SK-N-SH (cell line): ENCODE measurements at regions not wholly inside any gene's neighbourhood (a gene's known extent, or its start where the extent isn't known, plus 50 kb on each side); places are given as distances from the start of the nearest gene placed in this dataset.

Source experiments
- CTCF ChIA-PET: fragments of 300-600, 350-600 bp; formaldehyde crosslinking; extraction: SDS; loops from one replicate; lab custom pipeline; 2021; lab: Yijun Ruan, JAX
- POLR2A ChIA-PET: fragments of 350-600 bp; sonication (Branson Sonifier 250); formaldehyde crosslinking; extraction: SDS; loops from one replicate; lab custom pipeline; 2020; ENCODE audit warnings: antibody characterized with exemption, inconsistent platforms; lab: Yijun Ruan, JAX
- DNase-seq: peaks from one replicate; pipeline ENCODE4 v3.0.0; 2012
- H2AFZ ChIP-seq: fragments of 200-600 bp; sonication (generic); 2 replicates; pipeline ENCODE4 v1.8.1; 2016; ENCODE audit warnings: antibody characterized with exemption, mild to moderate bottlenecking, low read depth
- H3F3A ChIP-seq: fragments of 200-600 bp; sonication (generic); replicated peaks from 2 replicates; pipeline ENCODE3; 2016; ENCODE audit warnings: antibody characterized with exemption, mild to moderate bottlenecking; ENCODE audit not compliant: insufficient read depth
- H3K27ac ChIP-seq, 2 experiments: fragments of 200-500 bp in 1 of 2; fragments of 200-600 bp in 1 of 2; sonication (Bioruptor generic) in 1 of 2; sonication (generic), shearing (Covaris generic) in 1 of 2; 2 replicates each; pipeline versions ENCODE4 v1.5.1 to v1.6.1; 2014 to 2016; ENCODE audit warnings: low read depth in 2 of 2, inconsistent platforms in 1 of 2, low read length in 1 of 2, mild to moderate bottlenecking in 1 of 2, mixed read lengths in 1 of 2
- H3K27me3 ChIP-seq: fragments of 200-600 bp; sonication (generic), shearing (Covaris generic); 2 replicates; pipeline ENCODE4 v1.6.1; 2016; ENCODE audit warnings: mixed run types; ENCODE audit not compliant: insufficient read depth
- H3K36me3 ChIP-seq, 2 experiments: fragments of 200-500 bp in 1 of 2; fragments of 200-600 bp in 1 of 2; sonication (Bioruptor generic) in 1 of 2; sonication (generic) in 1 of 2; replicated peaks in 1 of 2; 2 replicates each; pipeline versions ENCODE3 to v1.5.1; 2014 to 2016; ENCODE audit warnings: low read length in 1 of 2, mild to moderate bottlenecking in 1 of 2; ENCODE audit not compliant: insufficient read depth in 2 of 2, control insufficient read depth in 1 of 2
- H3K4me1 ChIP-seq, 2 experiments: fragments of 200-500 bp in 1 of 2; fragments of 200-600 bp in 1 of 2; sonication (Bioruptor generic) in 1 of 2; sonication (generic), shearing (Covaris generic) in 1 of 2; 2 replicates each; pipeline versions ENCODE4 v1.5.1 to v1.6.1; 2014 to 2016; ENCODE audit warnings: low read depth in 1 of 2, low read length in 1 of 2, mixed run types in 1 of 2; ENCODE audit not compliant: insufficient read depth in 2 of 2, control insufficient read depth in 1 of 2
- H3K4me2 ChIP-seq: fragments of 200-600 bp; sonication (generic), shearing (Covaris generic); 2 replicates; pipeline ENCODE4 v1.6.1; 2017; ENCODE audit warnings: mixed run types
- H3K4me3 ChIP-seq, 2 experiments: fragments of 200-500 bp in 1 of 2; fragments of 200-600 bp in 1 of 2; sonication (Bioruptor generic) in 1 of 2; sonication (generic), shearing (Covaris generic) in 1 of 2; 2 replicates each; pipeline versions ENCODE4 v1.5.1 to v1.8.1; 2014 to 2016; ENCODE audit warnings: low read depth in 2 of 2, inconsistent platforms in 1 of 2, low read length in 1 of 2, mild to moderate bottlenecking in 1 of 2, mixed read lengths in 1 of 2, moderate library complexity in 1 of 2
- H3K79me2 ChIP-seq: fragments of 200-600 bp; sonication (generic); 2 replicates; pipeline ENCODE4 v1.8.1; 2017; ENCODE audit warnings: mild to moderate bottlenecking; ENCODE audit not compliant: insufficient read depth
- H3K9ac ChIP-seq: fragments of 200-600 bp; sonication (generic); 2 replicates; pipeline ENCODE4 v1.6.1; 2017; ENCODE audit warnings: mixed run types
- H3K9me2 ChIP-seq: fragments of 200-600 bp; sonication (generic); 2 replicates; pipeline ENCODE4 v1.6.1; 2017; ENCODE audit warnings: mixed run types
- H3K9me3 ChIP-seq: fragments of 200-600 bp; sonication (generic); 2 replicates; pipeline ENCODE4 v1.6.1; 2017; ENCODE audit warnings: mixed run types, mild to moderate bottlenecking, moderate library complexity
- H4K20me1 ChIP-seq: fragments of 200-600 bp; sonication (generic); 2 replicates; pipeline ENCODE4 v1.6.1; 2017; ENCODE audit warnings: mild to moderate bottlenecking, mixed run types; ENCODE audit not compliant: insufficient read depth
- EP300 ChIP-seq, 2 experiments: IDR thresholded peaks; 2 replicates each; pipeline versions ENCODE4 v1.4.0 to v1.6.1; 2012; ENCODE audit warnings: borderline replicate concordance in 1 of 2, low read depth in 1 of 2, low read length in 1 of 2
- FOSL2 ChIP-seq: IDR thresholded peaks from 2 replicates; pipeline ENCODE4 v1.4.0; 2012; ENCODE audit warnings: low read depth, mild to moderate bottlenecking, moderate library complexity, borderline replicate concordance
- JUND ChIP-seq: IDR thresholded peaks from 2 replicates; pipeline ENCODE4 v1.4.0; 2012
- POLR2AphosphoS5 ChIP-seq: IDR thresholded peaks from 2 replicates; pipeline ENCODE4 v1.6.1; 2012; ENCODE audit warnings: low read depth, low read length
- RAD21 ChIP-seq: IDR thresholded peaks from 2 replicates; pipeline ENCODE4 v1.6.1; 2012; ENCODE audit warnings: mild to moderate bottlenecking, low read length
- RCOR1 ChIP-seq: fragments of 150-350 bp; IDR thresholded peaks from 2 replicates; pipeline ENCODE4 v1.6.1; 2017; ENCODE audit warnings: antibody characterized with exemption, low read length
- SMC3 ChIP-seq: IDR thresholded peaks from 2 replicates; pipeline ENCODE4 v1.6.1; 2012; ENCODE audit warnings: low read depth, low read length, improper control_type of control experiment
- TCF12 ChIP-seq: IDR thresholded peaks from 2 replicates; pipeline ENCODE4 v1.4.0; 2012
- WGBS: methylation state at CpG from one replicate; pipeline ENCODE4 v1.1.6; 2017; ENCODE audit warnings: low lambda C conversion rate; 5-methylcytosine and 5-hydroxymethylcytosine counted together

- H3K4me3 ChIP-seq = no peak overlapping the region
- H3K4me1 ChIP-seq = peaks cover 0 to 18% of the 10 kb centered on the region in 2 experiments; a peak in 1 of 4 replicates
- H3F3A ChIP-seq = peaks cover 32% of the 10 kb centered on the region
- POLR2A ChIA-PET = no interaction called here
- peaks cover 0 to 31% of the 10 kb centered on the region in 2 experiments for H3K36me3 ChIP-seq
- no peak overlapping the region for H3K4me2 ChIP-seq
- peaks cover 99% of the 10 kb centered on the region for H3K79me2 ChIP-seq
- 98% methylated on average over 5 of the region's 5 CpGs for WGBS
- DNase-seq = no peak
- CTCF ChIA-PET = no interaction called here
- no peak overlapping the region for H3K9ac ChIP-seq
- 0 out of 2 replicates have a peak, but pooled peaks have one; percentile 9 for TF ChIP-seq POLR2AphosphoS5
- no peak for TF ChIP-seq RAD21
- TF ChIP-seq JUND = no peak
- H3K9me3 ChIP-seq = no peaks in the 10 kb centered on the region
- no peaks in the 10 kb centered on the region for H3K27me3 ChIP-seq
- no peak overlapping the region for H2AFZ ChIP-seq
- H3K27ac ChIP-seq = no peak overlapping the region
- peaks cover 91% of the 10 kb centered on the region for H4K20me1 ChIP-seq
- no peaks in the 10 kb centered on the region for H3K9me2 ChIP-seq
Measured at GRCh38 chr9:110064803-110065202, 143.2 kb downstream of the C9orf152 start.

- DNase-seq = no peak
- no peaks in the 10 kb centered on the region for H3K9me3 ChIP-seq
- no peak overlapping the region for H3K9ac ChIP-seq
- ChIA-PET POLR2A (no interaction called here), CTCF (no interaction called here)
- peaks cover 99% of the 10 kb centered on the region for H3K79me2 ChIP-seq
- TF ChIP-seq RCOR1 (no peak), JUND (no peak), SMC3 (no peak), FOSL2 (no peak)
- WGBS = 98% methylated on average over 2 of the region's 2 CpGs
- peaks cover 88% of the 10 kb centered on the region for H4K20me1 ChIP-seq
- no peaks in the 10 kb centered on the region for H3K9me2 ChIP-seq
- peaks cover 0 to 31% of the 10 kb centered on the region in 2 experiments for H3K36me3 ChIP-seq
- H3F3A ChIP-seq = peaks cover 39% of the 10 kb centered on the region
- H3K4me1 ChIP-seq = peaks cover 0 to 18% of the 10 kb centered on the region in 2 experiments; a peak in 2 of 4 replicates
- no peaks in the 10 kb centered on the region for H3K27me3 ChIP-seq
- no peak overlapping the region for H2AFZ ChIP-seq
- H3K4me2 ChIP-seq = no peak overlapping the region
- H3K4me3 ChIP-seq = no peak overlapping the region
- H3K27ac ChIP-seq = peak overlapping the region in 1 of 2 experiments; percentile 96; a peak in 1 of 4 replicates
Measured at GRCh38 chr9:110065532-110065931, 142.4 kb downstream of the C9orf152 start.

- H3K4me1 ChIP-seq = peaks cover 0 to 18% of the 10 kb centered on the region in 2 experiments; a peak in 2 of 4 replicates
- DNase-seq = no peak
- H2AFZ ChIP-seq = no peak overlapping the region
- H3F3A ChIP-seq = peaks cover 40% of the 10 kb centered on the region
- TF ChIP-seq FOSL2 (0 out of 2 replicates have a peak, but pooled peaks have one; percentile 4), TCF12 (0 out of 2 replicates have a peak, but pooled peaks have one; percentile 15), EP300 (IDR thresholded peaks at IDR 0.05; ENCODE audit: borderline replicate concordance in 1 of 2, low read depth in 1 of 2, low read length in 1 of 2) (no peak)
- no peaks in the 10 kb centered on the region for H3K27me3 ChIP-seq
- no peaks in the 10 kb centered on the region for H3K9me3 ChIP-seq
- no peak overlapping the region for H3K9ac ChIP-seq
- no peak overlapping the region for H3K4me3 ChIP-seq
- peaks cover 90% of the 10 kb centered on the region for H4K20me1 ChIP-seq
- no peaks in the 10 kb centered on the region for H3K9me2 ChIP-seq
- peaks cover 0 to 33% of the 10 kb centered on the region in 2 experiments for H3K36me3 ChIP-seq
- H3K4me2 ChIP-seq = peak overlapping the region; percentile 22; the same call in 1 of the 2 replicates
- H3K27ac ChIP-seq = peak overlapping the region in 1 of 2 experiments; percentile 96; a peak in 2 of 4 replicates
- POLR2A ChIA-PET = no interaction called here
- H3K79me2 ChIP-seq = peaks cover 99% of the 10 kb centered on the region
- CTCF ChIA-PET = interaction anchor here (1.2 kb wide), 1 partner anchor 10 kb away, joined by 3 read pairs; no protein-coding TSS in a partner anchor
- WGBS = 57% methylated on average over 6 of the region's 6 CpGs
Measured at GRCh38 chr9:110066929-110067716, 140.8 kb downstream of the C9orf152 start.
